HS-27A (cell line): ENCODE measurements at regions not wholly inside any gene's neighbourhood (a gene's known extent, or its start where the extent isn't known, plus 50 kb on each side); places are given as distances from the start of the nearest gene placed in this dataset.

Source experiments
- DNase-seq: peaks from one replicate; pipeline ENCODE4 v3.0.0-alpha.2; 2012; ENCODE audit warnings: low read depth, missing footprints

DNA sequence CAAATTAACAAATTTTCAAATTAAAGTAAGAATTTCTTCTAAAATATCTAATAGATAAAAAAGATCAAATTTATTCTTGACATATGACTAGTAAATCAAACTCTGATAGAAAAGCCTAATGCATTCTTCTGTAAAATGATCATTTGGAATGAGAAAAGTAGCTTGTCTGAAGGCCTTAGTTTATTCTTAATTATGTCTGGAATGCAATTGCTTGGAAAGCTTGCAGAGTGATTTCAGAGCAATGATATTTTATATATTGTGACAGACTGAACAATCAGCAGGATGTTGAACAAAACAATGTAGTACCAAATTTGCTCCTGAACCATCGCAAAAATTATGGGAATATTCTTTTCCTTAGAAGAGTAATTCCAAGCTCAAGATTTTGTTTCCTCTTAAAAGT, 789.6 kb upstream of the NOVA1 start:
- DNase-seq, result no peak

DNA sequence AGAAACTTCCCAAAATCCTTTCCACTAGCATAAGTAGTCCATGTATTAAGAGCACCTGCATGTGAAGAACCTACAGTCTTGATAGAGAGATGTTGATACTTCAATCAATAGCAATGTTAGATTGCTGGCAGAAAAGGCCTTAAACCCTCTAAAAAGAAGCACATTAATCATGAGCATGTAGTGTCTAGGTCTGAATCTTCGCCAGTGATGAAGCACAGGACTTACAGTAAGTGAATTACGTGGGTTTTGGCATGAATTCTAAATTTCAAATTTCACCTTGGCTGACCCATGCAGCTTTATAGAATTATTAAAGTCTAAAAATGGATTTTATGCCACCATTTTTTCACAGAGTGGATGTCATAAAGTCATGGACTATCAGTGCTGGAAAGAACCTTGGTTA, 791.6 kb upstream of the NOVA1 start:
- DNase-seq, result no peak

GRCh38 chr14:27390155-27390554, 792.3 kb upstream of the NOVA1 start:
- no peak for DNase-seq

- DNase-seq, result no peak
Observed at GRCh38 chr14:27391331-27391730, 793.5 kb upstream of the NOVA1 start.

- no peak for DNase-seq
Observed at GRCh38 chr14:27392153-27392552, 794.3 kb upstream of the NOVA1 start.

GRCh38 chr14:27409944-27410343, 812.1 kb upstream of the NOVA1 start:
- DNase-seq, result no peak

DNA sequence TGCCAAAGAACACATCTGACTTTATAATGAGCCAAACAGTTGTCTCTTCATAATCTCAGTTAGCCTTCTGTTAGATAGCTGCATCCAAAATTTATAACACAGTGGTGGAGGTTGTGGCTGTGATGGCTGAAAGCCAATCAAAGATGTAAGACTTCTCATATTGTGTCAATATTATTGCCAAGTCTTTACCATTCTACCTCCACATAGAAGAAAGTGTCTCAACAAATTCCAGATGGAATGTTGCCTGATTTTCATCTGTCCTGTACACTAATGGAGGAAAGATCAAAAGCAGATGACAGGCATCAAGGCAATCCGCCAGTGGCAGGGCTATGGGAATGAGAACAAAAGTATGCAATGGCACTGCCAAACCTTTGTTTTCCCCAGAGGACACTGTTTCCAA, 813.1 kb upstream of the NOVA1 start:
- DNase-seq, result no peak

DNA sequence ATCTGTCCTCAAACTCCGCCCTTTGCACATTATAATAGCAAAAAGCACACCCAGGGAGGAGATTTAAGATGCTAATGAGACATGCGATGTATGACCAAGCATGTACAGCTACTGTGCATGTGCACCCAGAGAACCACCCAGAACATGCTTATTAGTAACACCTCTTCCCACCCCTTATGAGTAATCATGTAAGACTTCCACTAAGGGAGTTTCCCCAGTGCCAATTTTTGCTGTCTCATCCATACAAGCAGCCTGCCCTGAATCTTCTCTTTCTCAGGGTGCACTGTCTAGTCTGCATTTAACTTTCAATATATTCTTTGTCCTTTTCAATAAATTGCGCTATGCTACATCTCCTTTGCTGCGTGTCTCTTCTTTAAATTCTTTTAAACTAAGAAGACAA, 830.0 kb upstream of the NOVA1 start:
- no peak for DNase-seq

- no peak for DNase-seq
Observed at GRCh38 chr14:27435923-27436670, 838.3 kb upstream of the NOVA1 start.

GRCh38 chr14:27484633-27485032, 886.8 kb upstream of the NOVA1 start:
- DNase-seq, result no peak

GRCh38 chr14:27485193-27485592, 887.4 kb upstream of the NOVA1 start:
- no peak for DNase-seq

DNA sequence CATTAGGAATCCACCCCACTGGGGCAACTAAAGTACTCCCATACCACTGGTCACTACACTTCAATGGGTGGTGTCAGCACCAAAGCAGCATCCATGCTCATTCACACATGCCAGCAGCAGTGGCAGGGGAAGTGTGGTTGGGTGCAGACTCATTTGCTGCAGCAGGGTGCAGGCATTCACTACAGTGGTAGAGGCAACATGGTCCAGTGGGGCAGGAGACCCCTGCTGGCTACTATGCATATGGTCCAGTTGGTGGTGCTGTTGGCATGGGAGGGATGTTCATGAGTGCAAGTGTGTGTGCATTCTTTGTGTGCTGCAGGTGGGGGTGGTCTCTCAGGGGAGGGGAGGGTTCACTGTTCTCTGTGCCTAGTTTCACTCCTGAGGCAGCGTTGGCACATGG, 908.4 kb upstream of the NOVA1 start:
- DNase-seq, result no peak

GRCh38 chr14:27528328-27528727, 930.5 kb upstream of the NOVA1 start:
- no peak for DNase-seq

DNA sequence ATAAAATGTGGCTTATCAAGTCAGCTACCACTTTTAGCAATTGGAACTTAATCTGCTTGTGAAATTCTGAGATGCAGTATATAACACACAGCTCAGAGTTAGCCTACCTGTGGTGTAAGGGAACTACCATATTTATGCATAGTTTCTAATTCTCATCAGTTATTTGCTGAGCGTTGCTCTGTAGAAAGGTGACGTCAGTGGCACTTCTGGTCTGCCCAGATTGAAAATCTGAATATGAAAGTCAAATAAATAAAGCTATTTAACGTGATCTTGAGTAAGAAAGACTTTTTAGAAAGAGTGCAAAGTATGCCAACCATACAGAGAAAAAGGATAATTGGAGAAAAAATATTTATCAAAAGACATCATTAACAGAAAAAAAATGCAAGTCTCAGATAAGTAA, 938.9 kb upstream of the NOVA1 start:
- DNase-seq, result no peak

DNA sequence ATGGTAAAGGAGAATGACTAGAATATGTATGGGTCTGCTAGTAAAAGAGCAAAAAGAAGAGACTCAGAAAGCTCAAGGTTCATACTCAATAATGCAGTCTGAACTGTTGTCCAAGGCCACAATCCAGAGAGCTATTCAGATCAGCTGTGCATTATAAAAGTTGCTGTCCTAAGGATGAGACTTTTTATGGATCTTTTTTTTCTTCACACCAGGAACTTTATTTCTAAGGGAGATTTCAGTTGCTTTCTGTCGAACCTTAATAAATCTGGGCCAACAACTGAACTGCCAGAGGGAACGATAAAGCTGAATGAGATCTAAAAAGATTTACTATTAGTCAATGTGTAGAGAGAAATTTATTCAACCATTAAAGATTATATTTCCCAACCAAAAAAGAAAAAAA, 948.3 kb upstream of the NOVA1 start:
- DNase-seq, result no peak

DNA sequence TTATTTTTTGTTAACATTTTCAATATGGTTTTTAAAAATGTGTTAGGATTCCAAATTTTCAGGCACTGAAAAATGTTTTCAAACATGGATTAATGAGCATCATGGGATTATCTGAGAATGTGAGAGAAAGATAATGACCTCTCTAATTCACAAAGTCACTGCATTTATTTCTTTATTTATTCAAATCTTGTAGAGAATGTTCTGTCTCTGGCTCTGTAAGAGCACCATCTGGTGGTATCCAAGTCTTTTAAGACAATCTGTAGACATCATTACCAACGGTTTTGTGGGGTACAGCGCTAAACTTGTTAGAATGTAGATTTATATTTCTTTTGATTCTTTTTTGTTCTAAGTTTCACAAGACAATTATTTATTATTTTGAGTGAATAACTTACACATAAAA, 956.0 kb upstream of the NOVA1 start:
- DNase-seq, result no peak

GRCh38 chr14:27557445-27557844, 959.6 kb upstream of the NOVA1 start:
- DNase-seq, result no peak

DNA sequence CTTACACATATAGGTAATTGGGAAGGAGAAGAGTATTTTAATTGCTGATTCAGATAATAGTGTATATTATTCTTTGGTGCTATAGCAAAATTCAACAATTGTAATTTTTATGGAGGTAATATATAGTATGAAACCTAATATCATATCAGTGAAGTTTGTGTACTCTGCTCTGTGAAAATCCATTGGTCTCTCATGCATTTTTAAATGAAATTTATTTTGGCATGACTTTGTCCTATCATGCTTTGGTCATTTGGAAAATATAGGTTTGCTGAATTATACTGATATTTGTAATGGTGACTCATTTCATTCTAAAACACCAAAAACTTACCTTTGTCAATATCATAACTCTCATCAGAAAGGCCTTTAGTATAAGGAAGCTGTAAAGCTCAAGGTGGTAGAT, 962.0 kb upstream of the NOVA1 start:
- DNase-seq, result no peak

DNA sequence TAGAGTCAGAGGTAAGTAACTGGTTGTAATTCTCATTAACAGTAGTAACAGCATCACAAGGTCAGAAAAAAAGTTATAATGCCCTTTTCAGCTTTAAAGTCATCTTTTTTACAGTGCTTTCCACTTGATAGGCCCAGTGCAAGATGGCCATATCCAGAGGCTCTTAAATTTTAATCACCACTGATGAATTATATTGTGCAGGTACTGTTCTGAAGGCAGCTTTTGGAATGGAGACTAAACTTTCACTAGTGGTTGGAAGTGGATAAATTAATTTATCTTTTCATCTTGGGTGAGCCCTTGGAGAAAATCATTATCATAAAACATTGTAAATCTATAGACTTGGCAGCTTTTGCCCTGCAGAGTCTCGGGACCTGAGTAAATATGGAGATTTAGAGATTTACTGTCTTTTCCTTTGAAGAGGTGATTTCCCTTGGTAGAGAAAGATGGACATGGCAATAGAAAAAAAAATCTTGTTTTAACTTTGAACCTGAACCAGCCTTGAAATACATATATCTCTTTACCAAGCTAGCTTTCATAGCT, 969.1 kb upstream of the NOVA1 start:
- no peak for DNase-seq

- no peak for DNase-seq
Observed at GRCh38 chr14:27573018-27573417, 975.2 kb upstream of the NOVA1 start.

DNA sequence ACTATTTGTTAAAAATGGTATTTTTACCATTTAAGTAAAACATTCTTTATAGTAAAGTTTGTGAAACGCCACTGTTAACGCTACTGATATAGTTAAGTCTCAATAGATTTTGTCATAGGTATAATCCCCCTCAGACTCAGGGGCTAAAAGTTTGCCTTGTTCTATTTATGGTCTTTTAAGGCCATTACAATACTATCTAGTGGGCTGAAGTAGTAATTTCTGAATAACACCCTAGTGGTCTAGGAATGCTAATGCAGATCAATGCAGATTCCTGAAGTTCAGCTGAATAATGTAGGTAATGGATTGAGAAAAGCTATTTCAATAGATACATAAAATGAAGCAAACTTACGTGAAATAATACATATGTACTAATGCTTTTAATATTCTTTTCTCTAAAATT, 989.3 kb upstream of the NOVA1 start:
- DNase-seq, result no peak

- no peak for DNase-seq
Observed at GRCh38 chr14:27605282-27605681, 1007.4 kb upstream of the NOVA1 start.

DNA sequence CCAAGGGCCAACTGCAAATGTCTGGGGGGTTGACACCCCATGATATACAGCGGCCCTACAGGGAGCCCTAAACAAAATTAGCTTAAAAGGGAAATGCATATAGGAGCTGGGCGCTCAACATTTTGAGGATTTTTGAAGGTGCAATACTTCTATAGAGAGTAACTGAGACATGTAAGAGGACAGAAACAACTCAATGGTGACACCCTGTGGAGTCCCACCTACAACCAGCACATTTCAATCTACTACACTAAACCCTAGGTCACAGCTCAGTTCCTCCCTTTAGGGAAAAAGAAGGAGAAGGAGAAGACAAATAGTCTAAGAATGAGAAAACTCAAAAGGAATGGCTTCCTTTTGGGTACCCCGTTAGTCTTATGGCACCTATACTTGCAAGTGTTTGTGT, 1010.5 kb upstream of the NOVA1 start:
- DNase-seq, result no peak

DNA sequence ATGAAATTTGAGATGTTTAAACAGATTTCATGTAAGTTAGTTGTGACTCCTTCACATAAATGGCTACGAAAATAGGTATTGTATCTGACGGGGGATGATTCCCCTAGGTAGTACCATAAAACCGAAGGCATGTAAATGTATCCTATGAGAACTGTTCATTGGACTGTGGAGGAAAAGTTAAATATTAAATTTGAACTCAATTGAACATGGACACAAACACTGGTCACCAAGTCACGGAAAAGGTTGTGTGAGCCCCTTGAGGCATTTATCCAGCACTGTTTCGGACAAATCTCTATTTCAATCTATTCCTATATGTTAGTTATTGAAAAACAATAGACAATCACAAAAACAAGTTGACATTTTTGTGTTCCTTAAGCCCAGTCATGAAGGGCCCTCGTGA, 1014.3 kb upstream of the NOVA1 start:
- no peak for DNase-seq
